Bronchial epithelial cell (primary cell): ENCODE measurements at regions not wholly inside any gene's neighbourhood (a gene's known extent, or its start where the extent isn't known, plus 50 kb on each side); places are given as distances from the start of the nearest gene placed in this dataset.

Experiments used
- DNase-seq: peaks from one replicate; pipeline ENCODE4 v3.0.0-alpha.2; 2010; ENCODE audit warnings: low read depth
- FAIRE-seq: peaks from 2 replicates; lab custom pipeline; 2011; peaks lifted over from hg19 to GRCh38; lab: Jason Lieb, UNC
- H3K27me3 ChIP-seq: 2 replicates; pipeline ENCODE4 v1.5.1; 2011; ENCODE audit warnings: low read length; ENCODE audit not compliant: control insufficient read depth, insufficient read depth
- H3K36me3 ChIP-seq: 2 replicates; pipeline ENCODE4 v1.5.1; 2011; ENCODE audit warnings: low read length; ENCODE audit not compliant: control insufficient read depth, insufficient read depth
- H3K4me3 ChIP-seq: 2 replicates; pipeline ENCODE4 v1.5.1; 2011; ENCODE audit warnings: mild to moderate bottlenecking, low read depth, low read length, control low read depth
- TF ChIP-seq, protein P1 (sequence below): IDR thresholded peaks from 2 replicates; pipeline ENCODE4 v1.5.1; 2011; ENCODE audit warnings: mild to moderate bottlenecking, moderate library complexity, low read length, control low read depth, inconsistent platforms; ENCODE audit not compliant: insufficient read depth, severe bottlenecking

DNA sequence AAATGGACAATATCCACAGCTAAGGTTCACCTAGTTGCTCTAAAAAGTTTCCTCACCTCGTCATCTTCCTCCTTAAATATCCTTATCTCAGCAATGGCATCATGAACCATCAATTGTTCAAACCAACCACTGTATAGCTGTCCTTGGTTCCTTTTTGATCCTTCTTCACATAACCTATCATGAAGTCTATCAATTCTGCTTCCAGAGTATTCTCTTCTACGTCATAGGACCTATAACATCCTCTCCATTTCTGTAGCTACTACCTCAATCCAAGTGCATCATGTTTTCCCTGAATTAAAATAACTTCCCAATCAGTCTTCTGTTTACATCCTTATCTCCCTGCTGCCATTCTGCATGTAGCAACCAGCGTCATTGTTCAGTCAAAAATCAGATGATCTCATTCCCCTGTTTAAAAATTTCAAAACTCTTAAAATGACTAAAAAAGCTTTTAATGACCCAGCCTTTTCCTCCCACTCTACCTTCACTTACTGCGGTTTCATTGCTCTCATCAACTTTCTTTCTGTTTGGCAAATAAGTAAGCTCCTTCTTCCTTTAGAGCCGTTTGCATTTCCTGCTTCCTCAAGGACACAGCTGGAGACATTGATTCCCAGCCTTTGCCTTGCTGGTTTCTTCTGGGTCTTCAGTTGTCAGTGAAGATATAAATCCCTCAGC lies 223.9 kb upstream of the MIR17HG start:
- DNase-seq = no peak
- TF ChIP-seq, protein P1, sequence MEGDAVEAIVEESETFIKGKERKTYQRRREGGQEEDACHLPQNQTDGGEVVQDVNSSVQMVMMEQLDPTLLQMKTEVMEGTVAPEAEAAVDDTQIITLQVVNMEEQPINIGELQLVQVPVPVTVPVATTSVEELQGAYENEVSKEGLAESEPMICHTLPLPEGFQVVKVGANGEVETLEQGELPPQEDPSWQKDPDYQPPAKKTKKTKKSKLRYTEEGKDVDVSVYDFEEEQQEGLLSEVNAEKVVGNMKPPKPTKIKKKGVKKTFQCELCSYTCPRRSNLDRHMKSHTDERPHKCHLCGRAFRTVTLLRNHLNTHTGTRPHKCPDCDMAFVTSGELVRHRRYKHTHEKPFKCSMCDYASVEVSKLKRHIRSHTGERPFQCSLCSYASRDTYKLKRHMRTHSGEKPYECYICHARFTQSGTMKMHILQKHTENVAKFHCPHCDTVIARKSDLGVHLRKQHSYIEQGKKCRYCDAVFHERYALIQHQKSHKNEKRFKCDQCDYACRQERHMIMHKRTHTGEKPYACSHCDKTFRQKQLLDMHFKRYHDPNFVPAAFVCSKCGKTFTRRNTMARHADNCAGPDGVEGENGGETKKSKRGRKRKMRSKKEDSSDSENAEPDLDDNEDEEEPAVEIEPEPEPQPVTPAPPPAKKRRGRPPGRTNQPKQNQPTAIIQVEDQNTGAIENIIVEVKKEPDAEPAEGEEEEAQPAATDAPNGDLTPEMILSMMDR = no peak
- H3K4me3 ChIP-seq = no peak overlapping the region
- no peaks in the 10 kb centered on the region for H3K36me3 ChIP-seq
- FAIRE-seq = no peak
- no peaks in the 10 kb centered on the region for H3K27me3 ChIP-seq

DNA sequence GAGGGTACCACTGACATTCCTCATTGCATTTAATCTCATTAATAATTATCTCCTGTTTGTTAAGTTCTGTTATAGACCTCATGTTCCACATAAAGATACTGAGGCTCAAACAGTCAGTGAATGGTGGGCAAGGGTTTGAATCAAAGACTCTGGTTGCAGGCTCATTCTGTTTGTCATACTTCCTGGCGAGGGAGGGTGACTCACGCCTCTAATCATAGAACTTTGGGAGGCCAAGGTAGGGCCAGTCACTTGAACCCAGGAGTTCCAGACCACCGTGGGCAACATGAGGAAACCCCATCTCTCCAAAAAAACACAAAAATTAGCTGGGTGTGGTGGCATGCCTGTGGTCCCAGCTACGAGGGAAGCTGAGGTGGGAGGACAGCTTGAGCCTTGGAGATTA lies 220.7 kb upstream of the MIR17HG start:
- peak; percentile 7 for DNase-seq
- no peaks in the 10 kb centered on the region for H3K36me3 ChIP-seq

DNA sequence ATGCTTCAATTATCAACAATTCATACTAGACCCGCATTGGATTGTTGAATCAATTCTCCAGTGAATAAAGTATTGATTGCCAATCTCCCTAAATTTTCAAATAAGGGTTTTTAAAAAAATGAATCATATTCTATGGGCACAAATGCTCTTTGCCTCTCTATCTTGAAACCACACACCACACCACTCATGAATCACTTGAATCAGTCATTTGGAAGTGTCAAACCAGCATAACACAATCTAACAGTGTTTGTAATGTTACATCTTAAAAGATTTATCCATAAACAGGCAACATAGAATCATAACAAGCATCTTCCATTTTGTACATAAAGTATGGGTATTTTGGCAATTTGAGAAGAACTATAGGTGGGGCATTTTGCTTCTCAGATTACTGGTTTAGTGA lies 219.5 kb upstream of the MIR17HG start:
- TF ChIP-seq, protein P1 = no peak
- DNase-seq = no peak

More for the DNA sequence above, 220.7 kb upstream of the MIR17HG start:
- H3K4me3 ChIP-seq = no peak overlapping the region
- no peaks in the 10 kb centered on the region for H3K27me3 ChIP-seq
- TF ChIP-seq, protein P1 = no peak
- FAIRE-seq = no peak

DNA sequence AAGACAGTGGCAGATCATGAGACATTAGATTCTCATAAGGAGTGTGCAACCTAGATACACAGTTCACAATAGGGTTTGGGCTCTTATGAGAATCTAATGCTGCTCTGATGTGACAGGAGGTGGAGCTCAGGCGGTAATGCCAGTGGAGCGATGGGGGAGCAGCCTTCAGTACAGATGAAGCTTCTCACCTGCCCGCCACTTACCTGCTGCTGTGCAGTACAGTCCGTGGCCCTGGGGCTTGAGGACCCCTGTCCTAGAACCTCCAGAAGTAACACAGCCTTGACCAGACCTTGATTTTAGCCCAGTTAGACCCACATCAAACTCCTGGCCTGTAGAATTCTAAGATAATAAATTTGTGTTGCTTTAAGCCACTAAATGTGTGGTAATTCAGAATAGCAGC lies 215.1 kb upstream of the MIR17HG start:
- TF ChIP-seq, protein P1 = no peak
- no peaks in the 10 kb centered on the region for H3K27me3 ChIP-seq
- FAIRE-seq (no peak), DNase-seq (no peak)
- H3K36me3 ChIP-seq = no peaks in the 10 kb centered on the region
- no peak overlapping the region for H3K4me3 ChIP-seq

More for the DNA sequence above, 219.5 kb upstream of the MIR17HG start:
- no peak for FAIRE-seq
- no peak overlapping the region for H3K4me3 ChIP-seq
- no peaks in the 10 kb centered on the region for H3K36me3 ChIP-seq
- H3K27me3 ChIP-seq = no peaks in the 10 kb centered on the region

DNA sequence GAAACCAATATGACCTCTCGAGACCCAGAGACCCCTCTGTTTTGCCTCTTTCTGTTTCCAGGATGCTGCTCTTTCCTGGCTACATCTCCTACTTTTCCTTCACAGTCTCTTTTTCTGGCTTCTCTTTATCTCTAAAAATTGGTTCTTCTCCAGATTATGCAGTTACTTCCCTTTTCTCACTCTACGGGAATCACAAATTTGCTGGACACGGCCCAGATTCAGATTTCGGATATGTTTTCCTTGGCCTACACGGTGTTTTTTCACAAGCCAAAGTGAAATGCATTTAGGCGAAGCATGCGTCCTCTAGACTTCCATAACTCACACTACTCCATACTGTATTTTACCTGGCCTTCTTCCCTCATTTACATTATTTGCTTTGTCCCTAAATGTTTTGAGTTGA lies 214.7 kb upstream of the MIR17HG start:
- FAIRE-seq (no peak), DNase-seq (no peak)
- H3K36me3 ChIP-seq = no peaks in the 10 kb centered on the region
- no peaks in the 10 kb centered on the region for H3K27me3 ChIP-seq
- TF ChIP-seq, protein P1 = no peak
- H3K4me3 ChIP-seq = no peak overlapping the region
